ENCODE measurements at regions not wholly inside any gene's neighbourhood (a gene's known extent, or its start where the extent isn't known, plus 50 kb on each side); places are given as distances from the start of the nearest gene placed in this dataset.

DNA sequence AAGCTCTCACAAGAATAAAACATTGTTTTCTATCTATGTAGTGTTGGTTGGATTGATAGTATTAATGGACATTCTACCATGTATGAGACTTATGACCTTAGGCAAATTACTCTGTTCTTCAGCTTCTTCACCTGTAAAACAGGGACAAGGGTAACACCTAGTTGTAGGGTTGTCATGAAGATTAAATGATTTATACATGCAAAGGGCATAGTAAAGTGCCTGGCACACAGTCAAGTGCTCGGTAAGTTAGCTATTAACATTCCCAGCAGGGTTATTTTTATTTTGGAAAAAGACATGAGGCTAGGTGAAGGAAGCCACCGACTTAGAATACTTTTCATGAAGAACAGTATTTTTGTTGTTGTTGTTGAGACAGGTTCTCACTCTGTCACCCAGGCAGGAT is 71.2 kb upstream of the PLXNC1 start:
- no peak for TF ChIP-seq POLR2A (IDR thresholded peaks at IDR 0.05)
- TF ChIP-seq, protein P1, sequence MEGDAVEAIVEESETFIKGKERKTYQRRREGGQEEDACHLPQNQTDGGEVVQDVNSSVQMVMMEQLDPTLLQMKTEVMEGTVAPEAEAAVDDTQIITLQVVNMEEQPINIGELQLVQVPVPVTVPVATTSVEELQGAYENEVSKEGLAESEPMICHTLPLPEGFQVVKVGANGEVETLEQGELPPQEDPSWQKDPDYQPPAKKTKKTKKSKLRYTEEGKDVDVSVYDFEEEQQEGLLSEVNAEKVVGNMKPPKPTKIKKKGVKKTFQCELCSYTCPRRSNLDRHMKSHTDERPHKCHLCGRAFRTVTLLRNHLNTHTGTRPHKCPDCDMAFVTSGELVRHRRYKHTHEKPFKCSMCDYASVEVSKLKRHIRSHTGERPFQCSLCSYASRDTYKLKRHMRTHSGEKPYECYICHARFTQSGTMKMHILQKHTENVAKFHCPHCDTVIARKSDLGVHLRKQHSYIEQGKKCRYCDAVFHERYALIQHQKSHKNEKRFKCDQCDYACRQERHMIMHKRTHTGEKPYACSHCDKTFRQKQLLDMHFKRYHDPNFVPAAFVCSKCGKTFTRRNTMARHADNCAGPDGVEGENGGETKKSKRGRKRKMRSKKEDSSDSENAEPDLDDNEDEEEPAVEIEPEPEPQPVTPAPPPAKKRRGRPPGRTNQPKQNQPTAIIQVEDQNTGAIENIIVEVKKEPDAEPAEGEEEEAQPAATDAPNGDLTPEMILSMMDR (IDR thresholded peaks at IDR 0.05) = no peak
- no peak for TF ChIP-seq POLR2AphosphoS5 (IDR thresholded peaks at IDR 0.05)
